IMR-90 (cell line): ENCODE measurements at regions not wholly inside any gene's neighbourhood (a gene's known extent, or its start where the extent isn't known, plus 50 kb on each side); places are given as distances from the start of the nearest gene placed in this dataset.

Source experiments
- CEBPB ChIP-seq: IDR thresholded peaks from 2 replicates; pipeline ENCODE4 v1.6.1; 2012; ENCODE audit warnings: low read depth, low read length, improper control_type of control experiment
- CHD1 ChIP-seq: IDR thresholded peaks from 2 replicates; pipeline ENCODE4 v1.6.1; 2012; ENCODE audit warnings: low read depth, low read length, improper control_type of control experiment
- FOS ChIP-seq: fragments of 150-350 bp; IDR thresholded peaks from 2 replicates; pipeline ENCODE4 v1.6.1; 2016; ENCODE audit warnings: low read depth, low read length
- MAZ ChIP-seq: IDR thresholded peaks from 2 replicates; pipeline ENCODE4 v1.6.1; 2012; ENCODE audit warnings: low read depth, mild to moderate bottlenecking, low read length, improper control_type of control experiment, moderate library complexity, borderline replicate concordance
- POLR2A ChIP-seq: IDR thresholded peaks from 2 replicates; pipeline ENCODE4 v1.6.1; 2012; ENCODE audit warnings: mild to moderate bottlenecking, low read depth, low read length
- RAD21 ChIP-seq: IDR thresholded peaks from 2 replicates; pipeline ENCODE4 v1.6.1; 2012; ENCODE audit warnings: low read length, improper control_type of control experiment
- SMC3 ChIP-seq: fragments of 150-350 bp; IDR thresholded peaks from 2 replicates; pipeline ENCODE4 v1.6.1; 2016; ENCODE audit warnings: low read depth, mild to moderate bottlenecking, antibody characterized with exemption, low read length, moderate library complexity
- TF ChIP-seq, protein P1 (sequence below): conservative IDR thresholded peaks from 2 replicates; pipeline ENCODE4 v1.5.1; 2012; ENCODE audit warnings: mild to moderate bottlenecking, low read depth, low read length, improper control_type of control experiment
- TF ChIP-seq, protein P2 (sequence below): fragments of 150-350 bp; IDR thresholded peaks from 2 replicates; pipeline ENCODE4 v1.6.1; 2016; ENCODE audit warnings: low read depth, mild to moderate bottlenecking, low read length, moderate library complexity, borderline replicate concordance
- TF ChIP-seq, protein P3 (sequence below): fragments of 150-350 bp; IDR thresholded peaks from 2 replicates; pipeline ENCODE4 v1.6.1; 2017; ENCODE audit warnings: mild to moderate bottlenecking, antibody characterized with exemption, low read length, low read depth

DNA sequence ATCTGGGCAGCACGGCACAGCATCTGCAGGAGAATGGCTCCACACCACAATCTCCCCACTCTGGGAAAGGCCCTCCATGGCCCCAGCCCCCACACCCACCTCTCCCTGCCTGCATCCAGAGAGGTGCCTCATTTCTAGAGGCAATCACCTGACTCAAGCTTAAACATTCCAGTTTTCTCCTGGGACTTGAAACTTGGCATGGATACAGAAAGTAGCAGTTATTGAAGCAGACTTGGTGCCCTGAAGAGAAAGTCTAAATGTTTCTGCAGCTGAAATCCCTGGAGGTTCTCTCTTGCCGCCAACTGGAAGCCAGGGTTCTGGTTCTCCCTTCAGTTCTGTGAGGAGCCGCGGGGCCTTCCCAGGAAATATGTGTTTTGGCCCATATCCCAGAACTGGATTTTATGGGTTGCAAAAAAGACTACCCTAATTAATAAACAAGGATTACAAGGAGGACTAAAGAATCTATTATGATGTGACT is 122.8 kb downstream of the SKIDA1 start:
- TF ChIP-seq, protein P1, sequence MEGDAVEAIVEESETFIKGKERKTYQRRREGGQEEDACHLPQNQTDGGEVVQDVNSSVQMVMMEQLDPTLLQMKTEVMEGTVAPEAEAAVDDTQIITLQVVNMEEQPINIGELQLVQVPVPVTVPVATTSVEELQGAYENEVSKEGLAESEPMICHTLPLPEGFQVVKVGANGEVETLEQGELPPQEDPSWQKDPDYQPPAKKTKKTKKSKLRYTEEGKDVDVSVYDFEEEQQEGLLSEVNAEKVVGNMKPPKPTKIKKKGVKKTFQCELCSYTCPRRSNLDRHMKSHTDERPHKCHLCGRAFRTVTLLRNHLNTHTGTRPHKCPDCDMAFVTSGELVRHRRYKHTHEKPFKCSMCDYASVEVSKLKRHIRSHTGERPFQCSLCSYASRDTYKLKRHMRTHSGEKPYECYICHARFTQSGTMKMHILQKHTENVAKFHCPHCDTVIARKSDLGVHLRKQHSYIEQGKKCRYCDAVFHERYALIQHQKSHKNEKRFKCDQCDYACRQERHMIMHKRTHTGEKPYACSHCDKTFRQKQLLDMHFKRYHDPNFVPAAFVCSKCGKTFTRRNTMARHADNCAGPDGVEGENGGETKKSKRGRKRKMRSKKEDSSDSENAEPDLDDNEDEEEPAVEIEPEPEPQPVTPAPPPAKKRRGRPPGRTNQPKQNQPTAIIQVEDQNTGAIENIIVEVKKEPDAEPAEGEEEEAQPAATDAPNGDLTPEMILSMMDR, result no peak
- TF ChIP-seq POLR2A, result no peak
- no peak for TF ChIP-seq MAZ
- TF ChIP-seq, protein P2, sequence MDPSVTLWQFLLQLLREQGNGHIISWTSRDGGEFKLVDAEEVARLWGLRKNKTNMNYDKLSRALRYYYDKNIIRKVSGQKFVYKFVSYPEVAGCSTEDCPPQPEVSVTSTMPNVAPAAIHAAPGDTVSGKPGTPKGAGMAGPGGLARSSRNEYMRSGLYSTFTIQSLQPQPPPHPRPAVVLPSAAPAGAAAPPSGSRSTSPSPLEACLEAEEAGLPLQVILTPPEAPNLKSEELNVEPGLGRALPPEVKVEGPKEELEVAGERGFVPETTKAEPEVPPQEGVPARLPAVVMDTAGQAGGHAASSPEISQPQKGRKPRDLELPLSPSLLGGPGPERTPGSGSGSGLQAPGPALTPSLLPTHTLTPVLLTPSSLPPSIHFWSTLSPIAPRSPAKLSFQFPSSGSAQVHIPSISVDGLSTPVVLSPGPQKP, result no peak
- TF ChIP-seq CHD1, result no peak
- TF ChIP-seq SMC3, result no peak
- no peak for TF ChIP-seq CEBPB
- TF ChIP-seq FOS, result no peak
- TF ChIP-seq, protein P3, sequence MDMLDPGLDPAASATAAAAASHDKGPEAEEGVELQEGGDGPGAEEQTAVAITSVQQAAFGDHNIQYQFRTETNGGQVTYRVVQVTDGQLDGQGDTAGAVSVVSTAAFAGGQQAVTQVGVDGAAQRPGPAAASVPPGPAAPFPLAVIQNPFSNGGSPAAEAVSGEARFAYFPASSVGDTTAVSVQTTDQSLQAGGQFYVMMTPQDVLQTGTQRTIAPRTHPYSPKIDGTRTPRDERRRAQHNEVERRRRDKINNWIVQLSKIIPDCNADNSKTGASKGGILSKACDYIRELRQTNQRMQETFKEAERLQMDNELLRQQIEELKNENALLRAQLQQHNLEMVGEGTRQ, result no peak
- no peak for TF ChIP-seq RAD21
